ENCODE measurements at regions not wholly inside any gene's neighbourhood (a gene's known extent, or its start where the extent isn't known, plus 50 kb on each side); places are given as distances from the start of the nearest gene placed in this dataset.

- no peaks in the 10 kb centered on the region for H3K27me3 ChIP-seq (ENCODE audit: insufficient read depth, poor library complexity, severe bottlenecking)
- TF ChIP-seq, protein P1, sequence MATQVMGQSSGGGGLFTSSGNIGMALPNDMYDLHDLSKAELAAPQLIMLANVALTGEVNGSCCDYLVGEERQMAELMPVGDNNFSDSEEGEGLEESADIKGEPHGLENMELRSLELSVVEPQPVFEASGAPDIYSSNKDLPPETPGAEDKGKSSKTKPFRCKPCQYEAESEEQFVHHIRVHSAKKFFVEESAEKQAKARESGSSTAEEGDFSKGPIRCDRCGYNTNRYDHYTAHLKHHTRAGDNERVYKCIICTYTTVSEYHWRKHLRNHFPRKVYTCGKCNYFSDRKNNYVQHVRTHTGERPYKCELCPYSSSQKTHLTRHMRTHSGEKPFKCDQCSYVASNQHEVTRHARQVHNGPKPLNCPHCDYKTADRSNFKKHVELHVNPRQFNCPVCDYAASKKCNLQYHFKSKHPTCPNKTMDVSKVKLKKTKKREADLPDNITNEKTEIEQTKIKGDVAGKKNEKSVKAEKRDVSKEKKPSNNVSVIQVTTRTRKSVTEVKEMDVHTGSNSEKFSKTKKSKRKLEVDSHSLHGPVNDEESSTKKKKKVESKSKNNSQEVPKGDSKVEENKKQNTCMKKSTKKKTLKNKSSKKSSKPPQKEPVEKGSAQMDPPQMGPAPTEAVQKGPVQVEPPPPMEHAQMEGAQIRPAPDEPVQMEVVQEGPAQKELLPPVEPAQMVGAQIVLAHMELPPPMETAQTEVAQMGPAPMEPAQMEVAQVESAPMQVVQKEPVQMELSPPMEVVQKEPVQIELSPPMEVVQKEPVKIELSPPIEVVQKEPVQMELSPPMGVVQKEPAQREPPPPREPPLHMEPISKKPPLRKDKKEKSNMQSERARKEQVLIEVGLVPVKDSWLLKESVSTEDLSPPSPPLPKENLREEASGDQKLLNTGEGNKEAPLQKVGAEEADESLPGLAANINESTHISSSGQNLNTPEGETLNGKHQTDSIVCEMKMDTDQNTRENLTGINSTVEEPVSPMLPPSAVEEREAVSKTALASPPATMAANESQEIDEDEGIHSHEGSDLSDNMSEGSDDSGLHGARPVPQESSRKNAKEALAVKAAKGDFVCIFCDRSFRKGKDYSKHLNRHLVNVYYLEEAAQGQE (IDR thresholded peaks at IDR 0.05; ENCODE audit: insufficient replicate concordance, low read depth) = no peak
- no peak for TF ChIP-seq SPI1 (IDR thresholded peaks at IDR 0.05; ENCODE audit: borderline replicate concordance, low read depth)
- no peak for TF ChIP-seq GABPA (IDR thresholded peaks at IDR 0.05; ENCODE audit: low read depth)
- no peak for TF ChIP-seq POLR2AphosphoS5 (IDR thresholded peaks at IDR 0.05; ENCODE audit: low read depth)
- TF ChIP-seq CTCF (IDR thresholded peaks at IDR 0.05; ENCODE audit: insufficient read depth, low read length) = no peak
- H3K27ac ChIP-seq (replicated peaks) = no peak overlapping the region
- DNase-seq (ENCODE audit: low read depth in 1 of 2, low spot score in 1 of 2) = no peak
- H3K4me3 ChIP-seq (replicated peaks; ENCODE audit: insufficient read depth, low read length) = no peak overlapping the region
Measured at GRCh38 chr6:134491477-134491876, 173.6 kb upstream of the SGK1 start.

DNA sequence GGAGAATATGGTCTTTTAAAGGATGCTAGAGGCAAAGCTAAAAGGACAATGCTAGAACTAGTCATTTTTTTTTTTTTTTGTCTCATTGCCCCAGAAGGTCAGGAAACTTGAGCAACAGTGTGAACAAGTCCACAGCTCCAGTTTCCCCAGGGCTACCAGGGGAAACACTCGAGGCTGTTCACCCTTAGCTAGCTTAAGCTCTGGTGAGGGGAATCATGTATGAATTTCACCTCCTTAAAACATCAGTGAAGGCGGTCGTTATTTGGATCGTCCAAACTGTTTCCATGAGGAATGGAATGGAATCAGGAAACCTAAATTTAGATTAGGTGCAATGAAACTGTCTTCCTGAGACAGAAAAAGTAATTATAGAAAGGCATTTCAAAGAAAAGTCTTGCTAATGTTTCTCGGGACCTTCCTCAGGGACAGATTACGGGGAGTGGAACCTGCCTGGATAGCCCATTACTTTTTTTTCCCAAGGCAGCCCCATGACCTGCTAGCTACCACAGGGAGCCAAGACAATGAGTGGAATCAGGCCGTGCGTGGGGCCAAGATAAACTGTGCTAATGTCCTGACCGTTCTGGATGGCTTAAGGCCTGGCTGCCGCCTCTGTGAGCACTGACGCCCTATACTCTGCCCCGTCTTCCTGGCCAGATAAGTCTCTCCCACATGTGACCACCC lies 164.8 kb upstream of the SGK1 start:
- Histone ChIP-seq H3K27ac (replicated peaks) (no peak overlapping the region), H3K27me3 (ENCODE audit: insufficient read depth, poor library complexity, severe bottlenecking) (no peaks in the 10 kb centered on the region), H3K4me3 (replicated peaks; ENCODE audit: insufficient read depth, low read length) (no peak overlapping the region)
- no peak for DNase-seq (ENCODE audit: low read depth in 1 of 2, low spot score in 1 of 2)
- TF ChIP-seq, protein P1 (IDR thresholded peaks at IDR 0.05; ENCODE audit: insufficient replicate concordance, low read depth) = no peak
- TF ChIP-seq SPI1 (IDR thresholded peaks at IDR 0.05; ENCODE audit: borderline replicate concordance, low read depth) (no peak), POLR2AphosphoS5 (IDR thresholded peaks at IDR 0.05; ENCODE audit: low read depth) (no peak), CTCF (IDR thresholded peaks at IDR 0.05; ENCODE audit: insufficient read depth, low read length) (no peak), GABPA (IDR thresholded peaks at IDR 0.05; ENCODE audit: low read depth) (no peak)

DNA sequence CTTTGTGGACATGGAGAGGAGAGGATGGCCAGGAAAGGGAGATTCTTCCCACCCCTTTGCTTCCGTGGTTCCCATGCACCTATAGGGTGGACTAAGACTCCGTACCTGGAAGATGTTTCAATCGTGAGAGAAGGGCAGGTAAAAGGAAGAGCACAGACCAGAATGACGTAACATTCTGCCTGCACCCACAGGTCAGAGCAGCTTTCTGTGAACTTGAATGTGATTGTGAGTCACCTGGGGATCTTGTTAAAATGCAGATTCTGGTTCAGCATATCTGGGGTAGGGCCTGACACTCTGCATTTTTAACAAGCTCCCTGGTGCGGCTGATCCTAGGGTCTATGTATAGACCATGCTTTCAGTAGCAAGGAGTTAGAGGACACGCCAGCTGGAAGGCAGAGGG lies 164.1 kb upstream of the SGK1 start:
- Histone ChIP-seq H3K4me3 (replicated peaks; ENCODE audit: insufficient read depth, low read length) (no peak overlapping the region), H3K27me3 (ENCODE audit: insufficient read depth, poor library complexity, severe bottlenecking) (no peaks in the 10 kb centered on the region), H3K27ac (replicated peaks) (no peak overlapping the region)
- TF ChIP-seq CTCF (IDR thresholded peaks at IDR 0.05; ENCODE audit: insufficient read depth, low read length) = no peak
- TF ChIP-seq, protein P1 (IDR thresholded peaks at IDR 0.05; ENCODE audit: insufficient replicate concordance, low read depth) = no peak
- TF ChIP-seq SPI1 (IDR thresholded peaks at IDR 0.05; ENCODE audit: borderline replicate concordance, low read depth) = no peak
- TF ChIP-seq GABPA (IDR thresholded peaks at IDR 0.05; ENCODE audit: low read depth) = no peak
- no peak for TF ChIP-seq POLR2AphosphoS5 (IDR thresholded peaks at IDR 0.05; ENCODE audit: low read depth)
- no peak for DNase-seq (ENCODE audit: low read depth in 1 of 2, low spot score in 1 of 2)

Measured in HL-60 (cell line).